ENCODE measurements at regions not wholly inside any gene's neighbourhood (a gene's known extent, or its start where the extent isn't known, plus 50 kb on each side); places are given as distances from the start of the nearest gene placed in this dataset.

GRCh38 chr5:74123929-74124328, 497.9 kb downstream of the ARHGEF28 start:
- TF ChIP-seq REST (IDR thresholded peaks at IDR 0.05; ENCODE audit: low read depth) = no peak
- TF ChIP-seq EP300 (IDR thresholded peaks at IDR 0.05; ENCODE audit: borderline replicate concordance) = no peak
- no peak for TF ChIP-seq YY1 (IDR thresholded peaks at IDR 0.05; ENCODE audit: low read depth)
- no peak for TF ChIP-seq RAD21 (IDR thresholded peaks at IDR 0.05; ENCODE audit: low read depth)
- no peak for TF ChIP-seq EGR1 (IDR thresholded peaks at IDR 0.05)
- no peak for TF ChIP-seq TCF12 (IDR thresholded peaks at IDR 0.05; ENCODE audit: low read depth)
- no peak for TF ChIP-seq CEBPB (IDR thresholded peaks at IDR 0.05)

- TF ChIP-seq MAX (IDR thresholded peaks at IDR 0.05) = no peak
- TF ChIP-seq YY1 (IDR thresholded peaks at IDR 0.05; ENCODE audit: low read depth) = no peak
- TF ChIP-seq EGR1 (IDR thresholded peaks at IDR 0.05) = no peak
- TF ChIP-seq ZBTB7A (IDR thresholded peaks at IDR 0.05; ENCODE audit: low read depth) = no peak
- no peak for TF ChIP-seq TEAD4 (IDR thresholded peaks at IDR 0.05)
- TF ChIP-seq EP300 (IDR thresholded peaks at IDR 0.05; ENCODE audit: borderline replicate concordance) = no peak
- TF ChIP-seq USF1 (IDR thresholded peaks at IDR 0.05) = no peak
- TF ChIP-seq REST (IDR thresholded peaks at IDR 0.05; ENCODE audit: low read depth) = no peak
- no peak for TF ChIP-seq TAF1 (IDR thresholded peaks at IDR 0.05; ENCODE audit: low read depth)
- no peak for TF ChIP-seq FOXM1 (IDR thresholded peaks at IDR 0.05; ENCODE audit: borderline replicate concordance, low read depth)
- TF ChIP-seq TCF12 (IDR thresholded peaks at IDR 0.05; ENCODE audit: low read depth) = no peak
- no peak for TF ChIP-seq CEBPB (IDR thresholded peaks at IDR 0.05)
- no peak for TF ChIP-seq RAD21 (IDR thresholded peaks at IDR 0.05; ENCODE audit: low read depth)
- no peak for TF ChIP-seq NFIC (IDR thresholded peaks at IDR 0.05)
- TF ChIP-seq CREB1 (IDR thresholded peaks at IDR 0.05; ENCODE audit: low read depth) = no peak
Measured at GRCh38 chr5:74122979-74123590, 497.1 kb downstream of the ARHGEF28 start.

- TF ChIP-seq EGR1 (IDR thresholded peaks at IDR 0.05) (no peak), REST (IDR thresholded peaks at IDR 0.05; ENCODE audit: low read depth) (no peak), EP300 (IDR thresholded peaks at IDR 0.05; ENCODE audit: borderline replicate concordance) (no peak), NFIC (IDR thresholded peaks at IDR 0.05) (no peak), MAX (IDR thresholded peaks at IDR 0.05) (no peak), TCF12 (IDR thresholded peaks at IDR 0.05; ENCODE audit: low read depth) (no peak), RAD21 (IDR thresholded peaks at IDR 0.05; ENCODE audit: low read depth) (no peak), TAF1 (IDR thresholded peaks at IDR 0.05; ENCODE audit: low read depth) (no peak), USF1 (IDR thresholded peaks at IDR 0.05) (no peak), FOXM1 (IDR thresholded peaks at IDR 0.05; ENCODE audit: borderline replicate concordance, low read depth) (no peak), CREB1 (IDR thresholded peaks at IDR 0.05; ENCODE audit: low read depth) (no peak), ZBTB7A (IDR thresholded peaks at IDR 0.05; ENCODE audit: low read depth) (no peak), TEAD4 (IDR thresholded peaks at IDR 0.05) (no peak), YY1 (IDR thresholded peaks at IDR 0.05; ENCODE audit: low read depth) (no peak), CEBPB (IDR thresholded peaks at IDR 0.05) (no peak)
Measured at GRCh38 chr5:74122175-74122574, 496.2 kb downstream of the ARHGEF28 start.

- no peak for TF ChIP-seq TCF12 (IDR thresholded peaks at IDR 0.05; ENCODE audit: low read depth)
- TF ChIP-seq CREB1 (IDR thresholded peaks at IDR 0.05; ENCODE audit: low read depth) = no peak
- TF ChIP-seq RAD21 (IDR thresholded peaks at IDR 0.05; ENCODE audit: low read depth) = no peak
- no peak for TF ChIP-seq YY1 (IDR thresholded peaks at IDR 0.05; ENCODE audit: low read depth)
- no peak for TF ChIP-seq NFIC (IDR thresholded peaks at IDR 0.05)
- TF ChIP-seq EP300 (IDR thresholded peaks at IDR 0.05; ENCODE audit: borderline replicate concordance) = no peak
- no peak for TF ChIP-seq CEBPB (IDR thresholded peaks at IDR 0.05)
- no peak for TF ChIP-seq EGR1 (IDR thresholded peaks at IDR 0.05)
- no peak for TF ChIP-seq MAX (IDR thresholded peaks at IDR 0.05)
- no peak for TF ChIP-seq USF1 (IDR thresholded peaks at IDR 0.05)
- TF ChIP-seq FOXM1 (IDR thresholded peaks at IDR 0.05; ENCODE audit: borderline replicate concordance, low read depth) = no peak
- TF ChIP-seq TEAD4 (IDR thresholded peaks at IDR 0.05) = no peak
- TF ChIP-seq TAF1 (IDR thresholded peaks at IDR 0.05; ENCODE audit: low read depth) = no peak
- no peak for TF ChIP-seq ZBTB7A (IDR thresholded peaks at IDR 0.05; ENCODE audit: low read depth)
- TF ChIP-seq REST (IDR thresholded peaks at IDR 0.05; ENCODE audit: low read depth) = no peak
Measured at GRCh38 chr5:74120585-74120984, 494.6 kb downstream of the ARHGEF28 start.
